HG02981 (cell line): ENCODE measurements at regions not wholly inside any gene's neighbourhood (a gene's known extent, or its start where the extent isn't known, plus 50 kb on each side); places are given as distances from the start of the nearest gene placed in this dataset.

Source experiments
- ATAC-seq: cut with Tn5 transposase; IDR thresholded peaks from one replicate; pipeline ENCODE4 v1.9.1; 2021; ENCODE audit warnings: mild to moderate bottlenecking, moderate library complexity; ENCODE audit not compliant: unreplicated experiment

- ATAC-seq: no peak
Observed at GRCh38 chr14:105863296-105864108, 337.1 kb downstream of the TMEM121 start.

DNA sequence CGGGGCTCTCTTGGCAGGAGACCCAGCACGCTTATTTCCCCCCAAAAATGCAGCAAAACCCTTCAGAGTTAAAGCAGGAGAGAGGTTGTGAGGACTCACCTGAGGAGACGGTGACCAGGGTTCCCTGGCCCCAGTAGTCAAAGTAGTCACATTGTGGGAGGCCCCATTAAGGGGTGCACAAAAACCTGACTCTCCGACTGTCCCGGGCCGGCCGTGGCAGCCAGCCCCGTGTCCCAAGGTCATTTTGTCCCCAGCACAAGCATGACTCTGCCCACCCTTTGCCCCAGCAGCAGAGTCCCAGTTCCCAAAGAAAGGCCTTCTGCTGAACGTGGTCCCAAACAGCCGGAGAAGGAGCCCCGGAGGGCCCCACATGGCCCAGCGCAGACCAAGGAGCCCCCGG lies 337.7 kb downstream of the TMEM121 start:
- no peak for ATAC-seq

DNA sequence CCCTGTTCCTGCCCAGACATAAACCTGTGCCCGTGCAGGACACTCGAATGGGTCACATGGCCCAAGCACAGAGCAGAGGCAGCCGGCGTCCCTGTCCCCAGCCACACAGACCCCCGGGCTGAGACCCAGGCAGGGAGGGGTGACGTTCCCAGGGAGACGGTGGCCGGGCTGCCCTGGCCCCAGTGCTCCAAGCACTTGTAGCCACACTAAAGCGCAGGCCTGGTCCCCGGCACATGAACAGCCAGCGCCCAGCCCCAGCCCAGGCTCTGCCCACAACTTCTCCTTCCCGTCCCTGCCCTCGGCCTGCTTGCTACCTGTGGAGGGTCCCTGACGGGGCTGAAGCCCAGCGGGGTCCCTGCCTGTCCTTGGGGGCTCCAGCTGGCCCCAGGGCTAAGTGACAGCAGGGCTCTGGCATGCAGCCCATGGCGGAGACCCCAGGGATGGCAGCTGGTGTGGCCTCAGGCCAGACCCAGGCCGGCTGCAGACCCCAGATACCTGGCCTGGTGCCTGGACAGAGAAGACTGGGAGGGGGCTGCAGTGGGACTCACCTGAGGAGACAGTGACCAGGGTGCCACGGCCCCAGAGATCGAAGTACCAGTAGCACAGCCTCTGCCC lies 338.4 kb downstream of the TMEM121 start:
- no peak for ATAC-seq

DNA sequence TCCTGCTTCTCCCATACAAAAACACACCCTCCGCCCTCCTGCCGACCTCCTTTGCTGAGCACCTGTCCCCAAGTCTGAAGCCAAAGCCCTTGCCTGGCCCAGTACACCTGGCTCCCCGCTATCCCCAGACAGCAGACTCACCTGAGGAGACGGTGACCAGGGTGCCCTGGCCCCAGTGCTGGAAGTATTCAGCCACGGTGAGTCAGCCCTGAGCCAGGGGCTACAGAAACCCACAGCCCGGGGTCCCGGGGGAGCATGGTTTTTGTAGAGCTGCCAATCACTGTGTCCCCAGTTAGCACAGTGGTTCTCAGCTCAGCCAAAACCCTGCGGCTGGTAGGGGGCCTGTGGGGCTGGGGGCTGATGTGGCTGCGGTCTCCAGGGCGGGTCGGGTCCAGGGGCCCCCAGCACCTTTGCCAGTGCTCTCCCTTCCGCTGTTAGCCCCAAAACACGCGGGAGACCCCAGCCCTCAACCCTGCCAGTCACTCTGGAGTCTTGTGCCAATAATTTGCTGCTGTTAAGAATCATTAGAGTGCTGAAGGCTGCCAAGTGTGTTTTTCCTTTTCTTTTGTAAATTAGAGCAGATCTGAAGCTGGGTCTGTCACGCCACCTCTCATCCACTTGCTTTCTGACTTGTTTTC lies 339.0 kb downstream of the TMEM121 start:
- ATAC-seq: no peak

GRCh38 chr14:105865904-105866840 lies 339.8 kb downstream of the TMEM121 start:
- no peak for ATAC-seq

DNA sequence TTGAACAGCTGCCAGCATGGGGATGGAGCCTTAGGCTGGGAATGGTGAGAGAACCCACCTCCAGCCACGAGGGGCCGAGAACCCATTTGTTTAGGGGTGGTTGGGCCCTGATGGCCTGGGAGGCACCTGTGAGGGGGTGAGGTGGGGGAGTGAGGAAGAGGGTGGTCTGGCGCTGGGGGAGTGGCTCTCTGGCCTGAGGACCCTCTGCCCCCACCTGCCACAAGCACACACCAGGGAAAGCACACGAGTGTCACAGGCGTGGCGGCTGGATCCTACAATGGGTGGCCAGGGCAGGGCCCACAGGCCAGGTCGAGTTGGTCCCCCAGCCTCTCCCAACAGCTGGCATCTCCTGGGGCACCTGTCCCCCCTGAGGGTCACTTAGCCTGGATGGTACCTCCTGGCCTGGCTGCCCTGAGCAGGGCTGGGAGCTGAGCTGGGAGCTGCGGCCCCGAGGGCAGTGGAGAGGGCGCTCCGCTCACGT lies 340.5 kb downstream of the TMEM121 start:
- no peak for ATAC-seq

DNA sequence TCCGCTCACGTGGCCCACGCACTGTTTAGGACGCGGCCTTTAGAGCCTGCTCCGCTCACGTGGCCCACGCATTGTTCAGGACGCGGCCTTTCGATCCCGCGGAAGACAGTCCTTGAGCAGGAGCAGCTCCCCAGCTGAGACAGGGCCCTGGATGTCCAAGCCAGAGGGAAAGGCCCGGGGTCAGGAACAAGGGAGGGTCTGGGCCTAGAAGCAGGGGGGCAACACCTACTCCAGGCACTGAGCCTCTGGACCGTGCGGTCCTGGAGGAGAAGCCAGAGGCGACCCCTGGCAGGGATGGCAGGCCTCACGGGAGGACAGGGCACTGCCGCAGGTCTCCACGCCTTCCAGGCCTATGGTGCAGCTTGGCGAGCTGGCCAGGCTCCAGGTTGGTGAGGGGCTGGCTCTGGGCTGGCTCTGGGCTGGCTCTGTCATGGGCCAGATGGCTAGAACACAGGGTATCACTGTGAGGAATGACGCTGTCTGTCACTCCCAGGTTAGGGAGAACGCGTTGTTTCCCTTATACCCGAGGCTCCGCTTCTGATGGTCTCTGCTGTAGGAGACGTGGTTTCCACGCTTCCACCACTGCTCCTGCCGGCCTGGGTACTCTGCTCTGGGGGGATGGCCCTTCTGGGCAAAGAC lies 341.7 kb downstream of the TMEM121 start:
- ATAC-seq: no peak

GRCh38 chr14:105871590-105871989 lies 345.2 kb downstream of the TMEM121 start:
- no peak for ATAC-seq

DNA sequence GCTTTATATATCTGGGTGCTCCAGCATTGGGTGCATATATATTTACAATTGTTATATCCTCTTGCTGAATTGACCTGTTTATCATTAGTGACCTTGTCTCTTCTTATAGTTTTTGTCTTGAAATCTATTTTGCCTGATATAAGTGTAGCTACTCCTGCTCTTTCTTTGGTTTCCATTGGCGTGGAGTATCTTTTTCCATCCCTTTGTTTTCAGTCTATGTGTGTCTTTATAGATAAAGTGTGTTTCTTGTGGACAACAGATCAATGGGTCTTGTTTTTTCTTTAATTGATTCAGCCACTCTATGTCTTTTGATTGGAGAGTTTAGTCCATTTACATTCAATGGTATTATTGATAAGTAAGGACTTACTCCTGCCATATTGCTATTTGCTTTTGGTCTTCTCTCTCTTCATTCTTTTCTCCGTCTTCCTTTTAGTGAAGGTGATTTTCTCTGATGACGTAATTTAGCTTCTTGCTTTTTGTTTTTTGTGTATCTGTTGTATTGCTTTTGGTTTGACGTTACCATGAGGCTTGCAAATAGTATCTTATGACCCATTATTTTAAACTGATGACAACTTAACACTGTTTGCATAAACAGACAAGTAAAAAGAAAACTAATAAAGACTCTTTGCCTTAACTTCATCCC lies 347.6 kb downstream of the TMEM121 start:
- ATAC-seq: no peak

DNA sequence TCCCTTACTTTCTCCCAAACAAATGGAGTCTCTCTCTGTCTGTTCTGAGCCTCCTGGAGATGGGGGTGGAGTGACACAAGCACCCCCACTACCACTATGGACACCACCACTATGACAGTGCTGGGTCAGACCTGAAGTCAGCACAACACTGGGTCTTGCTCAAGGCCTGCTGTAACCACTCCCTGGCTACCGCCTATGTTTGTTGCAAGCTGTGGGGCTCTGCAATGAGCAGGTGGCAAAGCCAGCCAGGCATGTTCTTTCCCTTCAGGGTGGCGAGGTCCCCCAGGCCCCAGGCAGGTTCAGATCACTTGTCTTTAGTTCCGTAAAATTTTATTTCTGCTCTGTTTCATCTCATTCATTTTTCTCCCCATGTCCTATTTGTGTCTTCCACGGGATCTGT lies 349.8 kb downstream of the TMEM121 start:
- ATAC-seq: no peak

DNA sequence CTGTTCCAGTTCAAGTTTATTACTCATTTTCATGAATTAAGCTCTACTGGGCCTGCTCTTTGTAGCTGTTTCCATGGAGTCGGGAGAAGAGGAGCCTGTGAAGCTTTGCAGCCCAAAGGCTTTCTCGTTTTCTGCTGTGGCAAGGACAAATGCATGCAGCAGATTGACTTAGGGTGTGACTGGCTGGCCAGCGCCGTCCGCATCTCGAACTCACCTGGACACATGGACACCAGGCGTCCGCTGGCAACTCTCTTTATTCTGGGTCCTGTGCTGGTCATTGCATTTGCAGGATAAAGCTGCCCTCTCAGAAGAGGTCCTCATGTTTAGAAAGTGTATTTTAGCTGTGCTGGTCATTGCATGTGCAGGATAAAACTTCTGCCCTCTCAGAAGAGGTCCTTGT lies 350.4 kb downstream of the TMEM121 start:
- no peak for ATAC-seq

- no peak for ATAC-seq
Observed at GRCh38 chr14:105877645-105878044, 351.3 kb downstream of the TMEM121 start.

DNA sequence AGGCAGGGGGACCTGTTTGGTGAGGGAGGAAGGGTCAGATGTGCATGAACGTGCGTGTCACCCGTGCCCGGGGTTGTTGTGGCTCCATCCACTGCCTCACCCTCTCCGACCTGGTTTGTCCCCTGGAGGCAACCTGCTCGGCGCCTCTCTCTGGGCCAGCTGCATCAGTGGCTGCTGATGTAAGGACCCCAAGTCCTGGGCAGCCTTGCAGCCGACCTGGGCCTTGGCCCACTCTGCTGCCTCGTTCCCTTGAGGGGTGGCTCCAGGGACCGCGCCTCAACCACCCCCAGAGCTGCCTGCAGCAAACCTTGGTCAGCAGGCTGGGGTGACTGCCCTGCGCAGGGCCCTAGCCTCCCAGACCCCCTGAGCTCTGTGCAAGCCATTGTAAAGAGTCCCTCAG lies 351.7 kb downstream of the TMEM121 start:
- no peak for ATAC-seq

- ATAC-seq: no peak
Observed at GRCh38 chr14:105878554-105878953, 352.2 kb downstream of the TMEM121 start.

DNA sequence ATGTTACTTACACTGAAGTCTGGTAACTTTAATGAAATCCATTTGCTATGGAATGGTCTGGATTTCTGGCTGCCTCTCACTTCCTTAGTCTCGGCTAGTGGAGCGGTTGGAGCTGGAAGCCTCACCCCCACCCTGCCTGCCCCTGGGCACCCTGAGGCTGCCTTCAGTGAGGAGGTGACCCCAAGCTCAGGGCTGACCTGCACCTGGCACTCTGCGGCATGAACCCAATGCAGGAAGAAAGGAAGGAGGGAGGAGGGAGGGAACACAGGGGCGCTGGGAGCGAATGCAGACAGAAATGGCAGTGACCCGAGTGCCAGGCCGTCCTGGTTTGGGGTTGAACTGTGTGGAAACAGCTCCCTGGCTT lies 353.1 kb downstream of the TMEM121 start:
- ATAC-seq: no peak

DNA sequence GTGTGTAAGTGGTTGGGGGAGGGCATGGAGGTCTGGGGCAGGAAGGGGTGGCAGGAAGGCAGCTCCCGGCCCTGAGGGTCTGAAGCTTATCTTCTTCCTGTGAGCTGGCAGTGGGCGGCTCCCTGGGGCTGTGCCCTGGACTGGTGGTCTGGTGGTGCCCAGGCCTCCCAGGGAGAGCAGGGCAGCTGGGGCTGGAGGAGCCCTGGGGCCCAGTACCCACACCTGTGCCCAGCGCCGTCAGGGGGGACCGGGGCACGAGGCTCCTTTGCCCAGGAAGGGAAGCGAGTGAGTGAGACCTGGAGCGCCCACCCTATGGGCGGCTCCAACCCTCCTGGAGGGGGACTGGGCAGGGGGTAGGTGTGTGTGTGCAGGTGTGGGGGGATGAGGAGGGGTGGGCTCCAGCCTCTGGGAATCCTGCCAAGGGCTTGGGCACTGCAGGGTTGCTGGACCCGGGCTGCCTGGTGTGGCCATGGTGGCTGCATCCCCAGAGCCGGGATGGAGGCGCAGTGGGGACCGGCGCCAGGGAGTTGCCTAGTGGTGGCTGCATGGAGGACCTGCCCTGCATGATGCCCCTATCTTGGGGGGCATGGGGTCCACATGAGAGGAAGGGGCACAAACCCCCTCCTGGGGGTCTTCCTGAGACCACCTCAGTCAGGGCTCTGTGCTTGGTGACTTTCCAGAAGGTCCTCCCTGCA lies 353.6 kb downstream of the TMEM121 start:
- no peak for ATAC-seq

- ATAC-seq: no peak
Observed at GRCh38 chr14:105880616-105881015, 354.2 kb downstream of the TMEM121 start.

GRCh38 chr14:105881021-105881930 lies 354.9 kb downstream of the TMEM121 start:
- no peak for ATAC-seq
